OCI-LY1 (cell line): ENCODE measurements at regions not wholly inside any gene's neighbourhood (a gene's known extent, or its start where the extent isn't known, plus 50 kb on each side); places are given as distances from the start of the nearest gene placed in this dataset.

ENCODE experiments used
- H2AFZ ChIP-seq: fragments of 200-600 bp; sonication (generic), shearing (Covaris generic); 2 replicates; pipeline ENCODE4 v1.6.0; 2014; ENCODE audit warnings: antibody characterized with exemption, mild to moderate bottlenecking, low read length
- H3F3A ChIP-seq: fragments of 200-600 bp; sonication (generic), shearing (Covaris generic); 2 replicates; pipeline ENCODE4 v1.6.0; 2014; ENCODE audit warnings: mild to moderate bottlenecking, antibody characterized with exemption, low read length, moderate library complexity; ENCODE audit not compliant: insufficient read depth
- H3K27ac ChIP-seq: fragments of 200-600 bp; sonication (generic); 2 replicates; pipeline ENCODE4 v1.5.1; 2014; ENCODE audit warnings: low read length, mixed run types, mild to moderate bottlenecking, low read depth; ENCODE audit not compliant: poor library complexity, severe bottlenecking
- H3K27me3 ChIP-seq: fragments of 200-600 bp; sonication (generic); 2 replicates; pipeline ENCODE4 v1.6.0; 2014; ENCODE audit warnings: antibody characterized with exemption, mild to moderate bottlenecking, low read length, moderate library complexity; ENCODE audit not compliant: insufficient read depth
- H3K36me3 ChIP-seq: fragments of 200-600 bp; sonication (generic); 2 replicates; pipeline ENCODE4 v1.6.1; 2014; ENCODE audit warnings: mild to moderate bottlenecking, antibody characterized with exemption, low read length, moderate library complexity, mixed read lengths; ENCODE audit not compliant: insufficient read depth
- H3K4me1 ChIP-seq: fragments of 200-600 bp; sonication (generic); 2 replicates; pipeline ENCODE4 v1.5.1; 2014; ENCODE audit warnings: mild to moderate bottlenecking, low read length, moderate library complexity; ENCODE audit not compliant: insufficient read depth, severe bottlenecking
- H3K4me2 ChIP-seq: fragments of 200-600 bp; sonication (generic), shearing (Covaris generic); 2 replicates; pipeline ENCODE4 v1.6.1; 2014; ENCODE audit warnings: low read length
- H3K4me3 ChIP-seq: fragments of 200-600 bp; sonication (generic); 2 replicates; pipeline ENCODE4 v1.5.1; 2014; ENCODE audit warnings: low read length, low read depth, mild to moderate bottlenecking, mixed read lengths; ENCODE audit not compliant: poor library complexity, severe bottlenecking
- H3K79me2 ChIP-seq: fragments of 200-600 bp; shearing (Covaris generic); 2 replicates; pipeline ENCODE4 v1.6.1; 2016; ENCODE audit warnings: mixed run types, low read length, mixed read lengths; ENCODE audit not compliant: insufficient read depth
- H3K9ac ChIP-seq: fragments of 200-600 bp; sonication (generic), shearing (Covaris generic); 2 replicates; pipeline ENCODE4 v1.6.1; 2014; ENCODE audit warnings: mild to moderate bottlenecking, low read length, mixed read lengths
- H3K9me2 ChIP-seq: fragments of 200-600 bp; sonication (generic), shearing (Covaris generic); 2 replicates; pipeline ENCODE4 v1.6.1; 2014; ENCODE audit warnings: low read depth, mild to moderate bottlenecking, low read length, mixed read lengths
- H3K9me3 ChIP-seq: fragments of 200-600 bp; shearing (Covaris generic); 2 replicates; pipeline ENCODE4 v1.6.1; 2014; ENCODE audit warnings: low read length, mixed read lengths
- H4K20me1 ChIP-seq: fragments of 200-600 bp; sonication (generic), shearing (Covaris generic); 2 replicates; pipeline ENCODE4 v1.6.0; 2016; ENCODE audit warnings: mild to moderate bottlenecking, low read length; ENCODE audit not compliant: insufficient read depth
- EZH2 ChIP-seq: fragments of 200-600 bp; sonication (generic), shearing (Covaris generic); IDR thresholded peaks from 2 replicates; pipeline ENCODE4 v1.8.0; 2017; ENCODE audit warnings: borderline replicate concordance, mixed run types, mild to moderate bottlenecking, antibody characterized with exemption, low read length, moderate library complexity, mixed read lengths
- TF ChIP-seq, protein P1 (sequence below): fragments of 200-600 bp; sonication (generic), shearing (Covaris generic); IDR thresholded peaks from 2 replicates; pipeline ENCODE4 v1.5.1; 2017; ENCODE audit warnings: mild to moderate bottlenecking, antibody characterized with exemption, low read length, moderate library complexity, mixed read lengths

DNA sequence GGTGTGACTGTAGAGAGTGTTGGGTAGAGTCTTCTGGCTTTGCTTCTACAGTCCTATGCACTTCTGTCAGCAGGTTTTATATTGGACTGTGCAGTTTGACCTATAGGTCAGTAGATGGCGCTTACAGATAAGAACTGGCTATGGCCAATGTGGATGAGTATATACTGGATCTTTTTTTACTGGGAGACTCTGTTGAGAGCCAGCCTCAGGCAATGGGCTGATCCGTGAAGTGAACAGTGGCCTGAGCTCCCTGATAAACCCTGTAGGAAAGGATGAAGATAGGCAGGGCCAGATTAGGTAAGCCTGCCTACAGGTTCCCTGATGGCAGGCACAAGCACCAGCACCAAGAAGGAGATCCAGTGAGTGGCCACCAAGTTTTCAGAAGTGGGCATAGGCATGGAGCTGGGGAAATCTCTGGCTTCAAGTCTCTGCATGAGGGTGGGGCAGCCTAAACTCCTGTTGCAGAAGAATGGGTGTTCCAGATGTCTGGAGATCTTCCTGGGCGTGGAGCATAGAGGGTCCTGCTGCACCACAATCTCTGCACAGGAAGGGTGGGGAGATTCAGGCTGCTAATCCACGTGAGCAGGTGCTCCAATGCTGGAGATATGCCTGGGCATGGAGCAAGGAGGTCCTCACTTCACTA lies 326.0 kb upstream of the SGO1 start:
- Histone ChIP-seq H3K36me3 (no peaks in the 10 kb centered on the region), H2AFZ (no peak overlapping the region), H3F3A (no peaks in the 10 kb centered on the region), H4K20me1 (no peaks in the 10 kb centered on the region), H3K4me1 (no peaks in the 10 kb centered on the region), H3K9ac (no peak overlapping the region), H3K79me2 (no peaks in the 10 kb centered on the region), H3K9me3 (no peaks in the 10 kb centered on the region), H3K27me3 (no peaks in the 10 kb centered on the region), H3K4me3 (no peak overlapping the region), H3K4me2 (no peak overlapping the region), H3K27ac (no peak overlapping the region), H3K9me2 (no peaks in the 10 kb centered on the region)
- no peak for TF ChIP-seq EZH2
- TF ChIP-seq, protein P1, sequence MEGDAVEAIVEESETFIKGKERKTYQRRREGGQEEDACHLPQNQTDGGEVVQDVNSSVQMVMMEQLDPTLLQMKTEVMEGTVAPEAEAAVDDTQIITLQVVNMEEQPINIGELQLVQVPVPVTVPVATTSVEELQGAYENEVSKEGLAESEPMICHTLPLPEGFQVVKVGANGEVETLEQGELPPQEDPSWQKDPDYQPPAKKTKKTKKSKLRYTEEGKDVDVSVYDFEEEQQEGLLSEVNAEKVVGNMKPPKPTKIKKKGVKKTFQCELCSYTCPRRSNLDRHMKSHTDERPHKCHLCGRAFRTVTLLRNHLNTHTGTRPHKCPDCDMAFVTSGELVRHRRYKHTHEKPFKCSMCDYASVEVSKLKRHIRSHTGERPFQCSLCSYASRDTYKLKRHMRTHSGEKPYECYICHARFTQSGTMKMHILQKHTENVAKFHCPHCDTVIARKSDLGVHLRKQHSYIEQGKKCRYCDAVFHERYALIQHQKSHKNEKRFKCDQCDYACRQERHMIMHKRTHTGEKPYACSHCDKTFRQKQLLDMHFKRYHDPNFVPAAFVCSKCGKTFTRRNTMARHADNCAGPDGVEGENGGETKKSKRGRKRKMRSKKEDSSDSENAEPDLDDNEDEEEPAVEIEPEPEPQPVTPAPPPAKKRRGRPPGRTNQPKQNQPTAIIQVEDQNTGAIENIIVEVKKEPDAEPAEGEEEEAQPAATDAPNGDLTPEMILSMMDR: peak; percentile 89

DNA sequence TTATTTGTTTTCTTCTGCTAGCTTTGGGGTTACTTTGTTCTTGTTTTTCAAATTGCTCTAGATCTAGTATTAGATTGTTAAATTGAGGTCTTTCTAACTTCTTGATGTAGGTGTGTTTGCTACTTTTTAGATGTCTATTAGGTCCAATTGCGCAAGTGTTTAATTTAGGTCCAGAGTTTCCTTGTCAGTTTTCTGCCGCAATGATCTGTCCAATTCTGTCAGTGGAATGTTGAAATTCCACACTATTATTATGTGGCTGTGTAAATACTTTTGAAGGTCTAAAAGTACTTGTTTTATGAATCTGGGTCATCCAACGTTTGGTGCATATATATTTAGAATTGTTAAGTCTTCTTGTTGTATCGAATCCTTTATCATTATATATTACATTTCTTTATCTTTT lies 324.4 kb upstream of the SGO1 start:
- Histone ChIP-seq H3K9me3 (no peaks in the 10 kb centered on the region), H2AFZ (no peak overlapping the region), H3K36me3 (no peaks in the 10 kb centered on the region), H3F3A (no peaks in the 10 kb centered on the region), H3K27ac (no peak overlapping the region), H3K9me2 (no peaks in the 10 kb centered on the region), H3K79me2 (no peaks in the 10 kb centered on the region), H3K4me1 (no peaks in the 10 kb centered on the region), H4K20me1 (no peaks in the 10 kb centered on the region), H3K9ac (no peak overlapping the region), H3K27me3 (no peaks in the 10 kb centered on the region), H3K4me2 (no peak overlapping the region), H3K4me3 (no peak overlapping the region)
- TF ChIP-seq, protein P1: no peak
- no peak for TF ChIP-seq EZH2

DNA sequence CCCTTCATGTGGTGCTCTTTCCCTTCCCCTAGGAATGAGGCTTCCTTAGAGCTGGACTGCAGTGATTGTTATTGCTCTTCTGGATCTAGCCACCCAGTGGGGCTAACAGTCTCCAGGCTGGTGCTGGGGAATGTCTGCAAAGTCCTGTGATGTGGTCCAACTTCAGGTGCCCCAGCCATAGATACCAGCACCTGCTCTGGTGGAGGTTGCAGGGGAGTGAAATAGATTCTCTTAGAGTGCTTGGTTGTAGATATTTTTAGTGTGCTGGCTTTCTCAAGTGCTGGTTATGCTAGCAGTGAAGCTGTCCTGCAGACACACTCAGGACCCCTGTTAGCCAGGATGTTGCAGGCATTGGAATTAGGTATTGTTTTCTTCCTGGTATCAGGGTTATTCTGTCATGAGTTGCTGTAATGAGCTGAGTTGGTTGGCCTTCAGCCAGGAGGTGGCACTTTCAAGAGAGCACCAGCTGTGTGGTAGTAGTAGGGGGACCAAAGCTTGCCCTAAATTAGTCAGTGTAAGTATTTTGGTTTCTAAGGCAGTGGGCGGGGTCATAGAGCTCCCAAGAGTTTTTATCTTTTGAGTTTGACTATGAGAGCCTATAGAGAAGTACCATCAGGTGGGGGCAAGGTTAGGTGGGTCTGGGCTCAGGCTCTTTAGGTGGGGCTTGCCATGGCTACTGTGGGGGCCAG lies 317.5 kb upstream of the SGO1 start:
- Histone ChIP-seq H3K27ac (no peak overlapping the region), H3K4me1 (no peaks in the 10 kb centered on the region), H3K9me2 (no peaks in the 10 kb centered on the region), H3K36me3 (no peaks in the 10 kb centered on the region), H2AFZ (no peak overlapping the region), H3K4me2 (no peak overlapping the region), H3K4me3 (no peak overlapping the region), H3K79me2 (no peaks in the 10 kb centered on the region), H3K9me3 (no peaks in the 10 kb centered on the region), H3K9ac (no peak overlapping the region), H4K20me1 (no peaks in the 10 kb centered on the region), H3K27me3 (no peaks in the 10 kb centered on the region), H3F3A (no peaks in the 10 kb centered on the region)
- TF ChIP-seq EZH2: no peak
- TF ChIP-seq, protein P1: no peak
